Left ventricle myocardium inferior (tissue), 1 donor: ENCODE measurements at regions not wholly inside any gene's neighbourhood (a gene's known extent, or its start where the extent isn't known, plus 50 kb on each side); places are given as distances from the start of the nearest gene placed in this dataset.

Experiments
- DNase-seq: peaks from one replicate; pipeline ENCODE4 v3.0.0-alpha.2; 2020
- H3K27ac ChIP-seq: fragments of 200-600 bp; replicated peaks from 2 replicates; pipeline ENCODE4 v1.8.0; 2021
- H3K27me3 ChIP-seq: fragments of 200-600 bp; 2 replicates; pipeline ENCODE4 v1.8.0; 2021; ENCODE audit warnings: low read depth
- H3K36me3 ChIP-seq: fragments of 200-600 bp; 2 replicates; pipeline ENCODE4 v1.8.0; 2021
- H3K4me1 ChIP-seq: fragments of 200-600 bp; 2 replicates; pipeline ENCODE4 v1.8.0; 2021
- H3K4me3 ChIP-seq: fragments of 200-600 bp; 2 replicates; pipeline ENCODE4 v1.8.0; 2021; ENCODE audit warnings: mild to moderate bottlenecking, moderate library complexity
- H3K9me3 ChIP-seq: fragments of 200-600 bp; replicated peaks from 2 replicates; pipeline ENCODE4 v1.8.0; 2021
- CTCF ChIP-seq: fragments of 200-600 bp; IDR thresholded peaks from 2 replicates; pipeline ENCODE4 v1.8.0; 2021; ENCODE audit warnings: antibody characterized with exemption, mild to moderate bottlenecking, borderline replicate concordance
- intact Hi-C: fragments of 100-400 bp; cut with micrococcal nuclease; formaldehyde crosslinking; loops from one replicate; pipeline ENCODE4 v1.11.0; 2022
- donor health status: DM: no; HTN: yes; CAD: no; lungs with severe emphysema.

DNA sequence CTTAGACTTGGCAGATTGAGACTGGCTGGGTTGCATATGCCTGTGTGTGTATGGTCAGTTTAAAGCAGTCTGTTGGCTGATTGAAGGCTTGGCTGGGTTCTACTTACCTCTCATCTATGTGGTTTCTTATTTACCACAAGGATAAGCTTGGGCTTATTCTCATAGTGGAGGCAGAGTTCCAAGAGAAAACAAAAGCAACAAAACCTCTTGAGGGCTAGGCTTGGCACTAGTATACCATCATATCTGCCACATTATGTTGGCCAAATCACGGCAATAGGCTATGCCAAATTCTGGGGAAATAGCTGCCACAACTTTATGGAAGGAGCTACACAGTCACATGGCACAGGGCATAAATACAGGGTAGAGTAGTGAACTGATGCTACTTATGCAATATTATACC lies 714.1 kb downstream of the CBLN4 start:
- Histone ChIP-seq H3K9me3 (no peaks in the 10 kb centered on the region), H3K36me3 (no peaks in the 10 kb centered on the region), H3K4me1 (no peaks in the 10 kb centered on the region), H3K27ac (no peak overlapping the region), H3K27me3 (no peaks in the 10 kb centered on the region), H3K4me3 (no peak overlapping the region)
- DNase-seq, result no peak
- no peak for TF ChIP-seq CTCF
- intact Hi-C loops, result no loop called here

DNA sequence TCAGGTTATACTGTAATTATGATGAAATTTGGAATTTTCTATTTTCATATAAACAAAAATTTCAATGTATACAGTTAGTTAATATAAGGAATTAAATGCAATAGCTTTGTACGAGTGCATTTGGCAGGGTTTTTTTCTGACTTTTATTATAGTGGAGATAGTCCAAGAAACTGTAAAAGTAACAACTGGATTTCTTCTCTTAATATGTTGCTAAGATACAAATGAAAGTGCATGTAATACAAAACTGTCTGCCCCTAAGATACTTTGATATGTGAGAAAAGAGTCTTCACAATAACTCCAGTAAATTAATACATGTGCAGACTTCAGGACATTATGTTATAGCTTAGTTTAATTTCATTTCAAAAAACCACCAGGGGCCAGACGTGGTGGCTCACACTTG lies 721.4 kb downstream of the CBLN4 start:
- no peak overlapping the region for H3K27ac ChIP-seq
- no peak for TF ChIP-seq CTCF

DNA sequence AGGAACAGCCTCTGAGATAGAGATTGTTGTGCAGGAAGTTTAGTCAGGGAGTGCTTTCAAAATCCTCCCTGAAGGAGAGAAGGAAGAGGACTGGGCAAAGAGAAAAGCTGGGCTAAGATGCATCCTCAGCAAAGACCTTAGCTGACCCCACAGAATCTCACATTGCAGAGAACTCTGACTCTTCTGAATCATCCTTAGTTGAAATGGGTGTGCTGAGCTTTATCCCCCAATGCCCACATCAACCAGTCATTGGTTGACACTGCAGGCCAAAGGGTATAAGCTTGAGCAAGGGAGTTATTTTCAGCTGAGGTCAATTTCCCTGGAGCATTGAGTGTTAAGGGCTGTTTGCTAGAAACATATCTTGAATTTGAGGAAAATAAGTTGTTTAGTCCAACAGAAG lies 732.2 kb downstream of the CBLN4 start:
- TF ChIP-seq CTCF, result no peak
- no peak for DNase-seq
- Histone ChIP-seq H3K4me3 (no peak overlapping the region), H3K27me3 (no peaks in the 10 kb centered on the region), H3K9me3 (peaks cover 11% of the 10 kb centered on the region), H3K36me3 (no peaks in the 10 kb centered on the region), H3K4me1 (peaks cover 12% of the 10 kb centered on the region), H3K27ac (no peak overlapping the region)
- intact Hi-C loops, result no loop called here

More for the DNA sequence above, 721.4 kb downstream of the CBLN4 start:
- H3K27me3 ChIP-seq, result no peaks in the 10 kb centered on the region
- no peaks in the 10 kb centered on the region for H3K4me1 ChIP-seq
- no peaks in the 10 kb centered on the region for H3K36me3 ChIP-seq
- DNase-seq, result no peak
- intact Hi-C loops, result no loop called here
- no peaks in the 10 kb centered on the region for H3K9me3 ChIP-seq
- H3K4me3 ChIP-seq, result no peak overlapping the region

- Histone ChIP-seq H3K9me3 (peaks cover 11% of the 10 kb centered on the region), H3K27ac (peak overlapping the region; percentile 54), H3K4me1 (peaks cover 12% of the 10 kb centered on the region), H3K27me3 (no peaks in the 10 kb centered on the region), H3K36me3 (no peaks in the 10 kb centered on the region), H3K4me3 (no peak overlapping the region)
- DNase-seq, result no peak
- no peak for TF ChIP-seq CTCF
- intact Hi-C loops, result no loop called here
These were observed 733.9 kb downstream of the CBLN4 start for GRCh38 chr20:55271371-55271770.

DNA sequence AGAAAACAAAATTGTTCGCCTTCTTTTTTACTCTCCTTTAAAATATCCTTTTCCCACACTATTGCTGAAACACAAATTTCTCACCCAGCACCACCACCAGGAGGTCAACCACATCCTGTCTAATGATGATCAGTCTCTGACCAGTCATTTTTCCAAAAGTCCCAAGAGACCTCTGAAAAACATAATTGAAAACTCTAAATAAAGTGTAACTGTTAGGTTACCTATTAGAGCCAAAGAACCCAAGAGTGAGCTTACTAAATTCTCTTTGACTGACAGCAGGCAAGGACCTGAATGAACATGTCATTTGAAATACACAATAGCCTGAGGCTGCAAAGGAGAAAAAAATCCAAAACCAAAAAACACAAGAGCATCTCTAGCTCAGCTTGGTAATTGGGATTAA lies 735.4 kb downstream of the CBLN4 start:
- no peak for DNase-seq
- no peaks in the 10 kb centered on the region for H3K27me3 ChIP-seq
- H3K4me3 ChIP-seq, result no peak overlapping the region
- intact Hi-C loops, result no loop called here
- H3K4me1 ChIP-seq, result peaks cover 12% of the 10 kb centered on the region
- no peak for TF ChIP-seq CTCF
- H3K36me3 ChIP-seq, result no peaks in the 10 kb centered on the region
- peak overlapping the region; percentile 54 for H3K27ac ChIP-seq
- H3K9me3 ChIP-seq, result peaks cover 3% of the 10 kb centered on the region

- TF ChIP-seq CTCF, result no peak
- no peaks in the 10 kb centered on the region for H3K4me1 ChIP-seq
- no peaks in the 10 kb centered on the region for H3K27me3 ChIP-seq
- H3K9me3 ChIP-seq, result no peaks in the 10 kb centered on the region
- intact Hi-C loops, result no loop called here
- H3K27ac ChIP-seq, result no peak overlapping the region
- H3K36me3 ChIP-seq, result no peaks in the 10 kb centered on the region
- no peak overlapping the region for H3K4me3 ChIP-seq
- no peak for DNase-seq
These were observed 739.0 kb downstream of the CBLN4 start for GRCh38 chr20:55266361-55266760.
